H1 (cell line): ENCODE measurements at regions not wholly inside any gene's neighbourhood (a gene's known extent, or its start where the extent isn't known, plus 50 kb on each side); places are given as distances from the start of the nearest gene placed in this dataset.

Experiments used
- CTCF ChIA-PET: fragments of 300-600 bp; sonication (Branson Sonifier 250); formaldehyde crosslinking; loops from one replicate; lab custom pipeline; 2021; ENCODE audit not compliant: partially characterized antibody; lab: Charles Lee
- POLR2A ChIA-PET: fragments of 300-600 bp; sonication (Branson Sonifier 250); formaldehyde crosslinking; loops from one replicate; lab custom pipeline; 2021; ENCODE audit warnings: inconsistent platforms; ENCODE audit not compliant: partially characterized antibody; lab: Charles Lee
- DNase-seq, 2 experiments: peaks; one replicate each; pipeline versions ENCODE4 v3.0.0 to v3.0.0-alpha.2; 2010 to 2022; ENCODE audit warnings: low spot score in 2 of 2, low read depth in 1 of 2, mixed read lengths in 1 of 2
- FAIRE-seq: peaks from 2 replicates; lab custom pipeline; 2011; peaks lifted over from hg19 to GRCh38; lab: Jason Lieb, UNC
- H2AFZ ChIP-seq: 2 replicates; pipeline ENCODE4 v1.8.1; 2012; ENCODE audit warnings: low read length, inconsistent platforms
- H2AK5ac ChIP-seq: 2 replicates; pipeline ENCODE4 v1.6.1; 2013; ENCODE audit warnings: low read depth, low read length
- H2BK120ac ChIP-seq: replicated peaks from 2 replicates; pipeline ENCODE3; 2013; ENCODE audit warnings: low read depth, low read length, inconsistent platforms
- H2BK12ac ChIP-seq: 2 replicates; pipeline ENCODE4 v1.6.1; 2013; ENCODE audit warnings: low read depth, low read length
- H2BK15ac ChIP-seq: 2 replicates; pipeline ENCODE4 v1.6.1; 2013; ENCODE audit warnings: low read length
- H2BK20ac ChIP-seq: 2 replicates; pipeline ENCODE4 v1.6.1; 2013; ENCODE audit warnings: low read length
- H2BK5ac ChIP-seq: 2 replicates; pipeline ENCODE4 v1.6.1; 2013; ENCODE audit warnings: low read depth, low read length
- H3K14ac ChIP-seq: 2 replicates; pipeline ENCODE4 v1.6.1; 2013; ENCODE audit warnings: inconsistent platforms; ENCODE audit not compliant: insufficient read length
- H3K18ac ChIP-seq: 2 replicates; pipeline ENCODE4 v1.6.1; 2013; ENCODE audit warnings: low read length; ENCODE audit errors: extremely low read depth
- H3K23ac ChIP-seq: 2 replicates; pipeline ENCODE4 v1.6.1; 2013; ENCODE audit warnings: inconsistent platforms; ENCODE audit not compliant: insufficient read length
- H3K23me2 ChIP-seq: 2 replicates; pipeline ENCODE4 v1.6.1; 2013; ENCODE audit warnings: low read depth, low read length
- H3K27ac ChIP-seq: 2 replicates; pipeline ENCODE4 v1.6.1; 2011; ENCODE audit warnings: low read depth, low read length, inconsistent platforms
- H3K27me3 ChIP-seq, 4 experiments: replicated peaks in 1 of 4; 1 replicate in 1 of 4; 2 replicates in 3 of 4; pipeline versions ENCODE4 v1.6.1 to v1.8.1; 2011 to 2013; ENCODE audit warnings: low read length in 3 of 4, mild to moderate bottlenecking in 3 of 4, inconsistent platforms in 2 of 4, mixed read lengths in 2 of 4, moderate library complexity in 1 of 4; ENCODE audit not compliant: control insufficient read depth in 3 of 4, insufficient read depth in 3 of 4; ENCODE audit errors: extremely low read depth in 1 of 4
- H3K36me3 ChIP-seq, 4 experiments: 2 replicates each; pipeline versions ENCODE4 v1.6.1 to v1.8.1; 2011 to 2013; ENCODE audit warnings: mild to moderate bottlenecking in 4 of 4, low read length in 3 of 4, moderate library complexity in 2 of 4, control low read depth in 1 of 4, inconsistent platforms in 1 of 4; ENCODE audit not compliant: insufficient read depth in 4 of 4, control insufficient read depth in 2 of 4
- H3K4ac ChIP-seq: replicated peaks from 2 replicates; pipeline ENCODE3; 2013; ENCODE audit warnings: low read length, low read depth, mixed read lengths, inconsistent platforms; ENCODE audit not compliant: insufficient read length
- H3K4me1 ChIP-seq, 4 experiments: replicated peaks in 1 of 4; 1 replicate in 1 of 4; 2 replicates in 3 of 4; pipeline versions ENCODE4 v1.6.1 to v1.8.1; 2011 to 2013; ENCODE audit warnings: low read length in 3 of 4, inconsistent platforms in 2 of 4, mixed read lengths in 1 of 4; ENCODE audit not compliant: insufficient read depth in 4 of 4, control insufficient read depth in 3 of 4
- H3K4me2 ChIP-seq, 2 experiments: 2 replicates each; pipeline versions ENCODE4 v1.6.1 to v1.8.1; 2011 to 2013; ENCODE audit warnings: low read depth in 2 of 2, low read length in 2 of 2, control low read depth in 1 of 2, inconsistent platforms in 1 of 2, mild to moderate bottlenecking in 1 of 2; ENCODE audit not compliant: insufficient read depth in 1 of 2
- H3K4me3 ChIP-seq, 4 experiments: fragments of 200-600, 300-600 bp in 1 of 4; sonication (generic), shearing (Covaris generic), sonication (Bioruptor Twin) in 1 of 4; 2 replicates each; pipeline versions ENCODE4 v1.5.1 to v1.8.1; 2011 to 2016; ENCODE audit warnings: low read length in 4 of 4, low read depth in 3 of 4, control low read depth in 2 of 4, inconsistent platforms in 2 of 4, mild to moderate bottlenecking in 2 of 4, mixed read lengths in 1 of 4, moderate library complexity in 1 of 4; ENCODE audit not compliant: insufficient read depth in 2 of 4; ENCODE audit errors: extremely low read depth in 1 of 4
- H3K56ac ChIP-seq: replicated peaks from 2 replicates; pipeline ENCODE3; 2013; ENCODE audit warnings: low read depth, mild to moderate bottlenecking, mixed read lengths, low read length, inconsistent platforms; ENCODE audit not compliant: insufficient read length
- H3K79me1 ChIP-seq: 2 replicates; pipeline ENCODE4 v1.6.1; 2013; ENCODE audit warnings: low read depth, low read length, control low read depth
- H3K79me2 ChIP-seq, 2 experiments: 2 replicates each; pipeline versions ENCODE4 v1.6.1 to v1.8.1; 2012 to 2013; ENCODE audit warnings: low read length in 2 of 2, mild to moderate bottlenecking in 2 of 2, inconsistent platforms in 1 of 2; ENCODE audit not compliant: insufficient read depth in 2 of 2, control insufficient read depth in 1 of 2
- H3K9ac ChIP-seq, 4 experiments: replicated peaks in 1 of 4; 1 replicate in 1 of 4; 2 replicates in 3 of 4; pipeline versions ENCODE4 v1.6.1 to v1.8.1; 2011 to 2013; ENCODE audit warnings: low read depth in 3 of 4, low read length in 3 of 4, control low read depth in 2 of 4, mild to moderate bottlenecking in 2 of 4, moderate library complexity in 2 of 4, inconsistent platforms in 1 of 4; ENCODE audit errors: extremely low read depth in 1 of 4
- H3K9me3 ChIP-seq, 2 experiments: 2 replicates each; pipeline versions ENCODE4 v1.6.1 to v1.8.1; 2012 to 2013; ENCODE audit warnings: mild to moderate bottlenecking in 2 of 2, moderate library complexity in 2 of 2, control low read depth in 1 of 2, inconsistent platforms in 1 of 2, low read depth in 1 of 2, low read length in 1 of 2, mixed read lengths in 1 of 2; ENCODE audit not compliant: insufficient read depth in 2 of 2
- H4K20me1 ChIP-seq, 2 experiments: replicated peaks in 1 of 2; 2 replicates each; pipeline versions ENCODE3 to v1.8.1; 2011 to 2013; ENCODE audit warnings: inconsistent platforms in 2 of 2, low read length in 2 of 2, mild to moderate bottlenecking in 1 of 2; ENCODE audit not compliant: insufficient read depth in 2 of 2, control insufficient read depth in 1 of 2
- H4K5ac ChIP-seq: 2 replicates; pipeline ENCODE4 v1.6.1; 2013; ENCODE audit warnings: low read length, low read depth, mixed read lengths, inconsistent platforms; ENCODE audit not compliant: insufficient read length
- H4K8ac ChIP-seq: 2 replicates; pipeline ENCODE4 v1.8.0; 2013; ENCODE audit warnings: mild to moderate bottlenecking, moderate library complexity, low read length, inconsistent platforms; ENCODE audit not compliant: insufficient read depth; ENCODE audit errors: extremely low read depth
- H4K91ac ChIP-seq: replicated peaks from 2 replicates; pipeline ENCODE3; 2013; ENCODE audit warnings: low read length, mixed read lengths, inconsistent platforms; ENCODE audit not compliant: insufficient read length
- ASH2L ChIP-seq: fragments of 200-600, 300-600 bp; sonication (generic); IDR thresholded peaks from one replicate; pipeline ENCODE4 v1.7.1; 2017; ENCODE audit warnings: low read length
- BACH1 ChIP-seq: IDR thresholded peaks from 2 replicates; pipeline ENCODE4 v1.6.1; 2012; ENCODE audit warnings: low read length, improper control_type of control experiment
- EGR1 ChIP-seq: IDR thresholded peaks from 2 replicates; pipeline ENCODE4 v1.6.1; 2011; ENCODE audit warnings: low read depth, low read length, borderline replicate concordance
- EP300 ChIP-seq, 2 experiments: IDR thresholded peaks; 1 replicate in 1 of 2; 2 replicates in 1 of 2; pipeline ENCODE4 v1.6.1; 2011 to 2012; ENCODE audit warnings: low read depth in 2 of 2, low read length in 2 of 2, mild to moderate bottlenecking in 2 of 2, borderline replicate concordance in 1 of 2, inconsistent platforms in 1 of 2, moderate library complexity in 1 of 2
- KDM4A ChIP-seq: IDR thresholded peaks from one replicate; pipeline ENCODE4 v1.7.1; 2012; ENCODE audit warnings: low read depth, mild to moderate bottlenecking, moderate library complexity, low read length, inconsistent platforms; ENCODE audit not compliant: severe bottlenecking
- RAD21 ChIP-seq, 2 experiments: IDR thresholded peaks in 1 of 2; conservative IDR thresholded peaks in 1 of 2; 2 replicates each; pipeline ENCODE4 v1.6.1; 2011; ENCODE audit warnings: low read depth in 2 of 2, low read length in 2 of 2, improper control_type of control experiment in 1 of 2, inconsistent platforms in 1 of 2, mild to moderate bottlenecking in 1 of 2, moderate library complexity in 1 of 2
- WGBS, 2 experiments: shearing (Covaris generic) in 1 of 2; methylation state at CpG; one replicate each; pipeline versions ENCODE4 v1.1.6 to v1.1.7; 2013 to 2015; ENCODE audit warnings: low lambda C conversion rate in 2 of 2, mixed read lengths in 2 of 2, inconsistent platforms in 1 of 2, low coverage in 1 of 2, missing lambda C conversion rate in 1 of 2; ENCODE audit not compliant: insufficient replicate concordance in 2 of 2, insufficient coverage in 1 of 2, insufficient read length in 1 of 2; ENCODE audit errors: extremely low coverage in 1 of 2, missing lambda C conversion rate in 1 of 2; 5-methylcytosine and 5-hydroxymethylcytosine counted together

DNA sequence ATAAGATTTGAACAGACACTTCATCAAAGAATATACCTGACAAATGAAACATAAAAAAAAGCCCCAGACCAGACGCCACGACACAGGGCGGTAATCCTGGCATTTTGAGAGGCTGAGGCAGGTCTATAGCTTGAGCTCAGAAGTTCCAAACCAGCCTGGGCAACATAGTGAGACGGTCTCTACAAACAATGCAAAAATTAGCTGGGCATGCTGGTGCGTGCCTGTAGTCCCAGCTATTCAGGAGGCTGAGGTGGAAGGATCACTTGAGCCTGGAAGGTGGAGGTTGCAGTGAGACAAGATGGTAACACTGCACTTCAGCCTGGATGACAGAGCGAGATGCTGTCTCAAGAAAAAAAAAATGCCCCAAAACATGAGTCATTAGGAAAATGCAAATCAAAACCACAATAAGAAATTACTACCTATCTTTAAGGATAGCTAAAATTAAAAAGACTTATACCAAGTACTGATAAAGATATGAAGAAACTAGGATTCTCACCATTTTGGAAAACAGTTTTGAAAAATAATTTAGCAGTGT is 91.7 kb upstream of the GRAMD1B start:
- H2AFZ ChIP-seq: no peak overlapping the region
- no peak overlapping the region for H3K4me3 ChIP-seq
- H2AK5ac ChIP-seq: no peak overlapping the region
- H3K79me2 ChIP-seq: no peaks in the 10 kb centered on the region
- no peak overlapping the region for H2BK12ac ChIP-seq
- H2BK120ac ChIP-seq: no peak overlapping the region
- H3K23ac ChIP-seq: no peak overlapping the region
- H4K8ac ChIP-seq: no peak overlapping the region
- H3K23me2 ChIP-seq: no peaks in the 10 kb centered on the region
- DNase-seq (no peak), FAIRE-seq (no peak)
- H3K14ac ChIP-seq: no peak overlapping the region
- whole genome bisulfite sequencing, 2 experiments: 89% methylated on average over 6 of the region's 6 CpGs; no CpG with 5 or more reads in 1 of the 2 experiments
- no peak overlapping the region for H3K4ac ChIP-seq
- H3K9ac ChIP-seq: no peak overlapping the region
- H3K27me3 ChIP-seq: no peaks in the 10 kb centered on the region
- H3K56ac ChIP-seq: no peak overlapping the region
- peaks cover 4 to 5% of the 10 kb centered on the region in 2 experiments; a peak in 2 of 4 replicates for H3K9me3 ChIP-seq
- H4K91ac ChIP-seq: no peak overlapping the region
- H4K5ac ChIP-seq: no peak overlapping the region
- no peak overlapping the region for H3K4me2 ChIP-seq
- no peaks in the 10 kb centered on the region for H4K20me1 ChIP-seq
- H2BK5ac ChIP-seq: no peak overlapping the region
- no peak overlapping the region for H2BK20ac ChIP-seq
- H3K4me1 ChIP-seq: no peaks in the 10 kb centered on the region
- no peaks in the 10 kb centered on the region for H3K36me3 ChIP-seq
- no peak overlapping the region for H3K27ac ChIP-seq
- TF ChIP-seq ASH2L: no peak
- TF ChIP-seq BACH1: no peak
- no peak for TF ChIP-seq RAD21 (IDR thresholded peaks at IDR 0.05 in 1 of 2, conservative IDR thresholded peaks at IDR 0.05 in 1 of 2; ENCODE audit: low read depth in 2 of 2, low read length in 2 of 2)
- no peak for TF ChIP-seq EP300 (IDR thresholded peaks at IDR 0.05; ENCODE audit: borderline replicate concordance in 1 of 2, low read depth in 2 of 2, low read length in 2 of 2)
- TF ChIP-seq EGR1: no peak
- TF ChIP-seq KDM4A: no peak
- CTCF ChIA-PET: interaction anchor here (1.1 to 1.4 kb wide), 3 partner anchors 11 to 22 kb away, joined by 3 to 5 read pairs (median 3); no protein-coding TSS in a partner anchor
- H2BK15ac ChIP-seq: no peak overlapping the region
- no peak overlapping the region for H3K18ac ChIP-seq
- no peaks in the 10 kb centered on the region for H3K79me1 ChIP-seq
- POLR2A ChIA-PET: no interaction called here
